ENCODE measurements at regions not wholly inside any gene's neighbourhood (a gene's known extent, or its start where the extent isn't known, plus 50 kb on each side); places are given as distances from the start of the nearest gene placed in this dataset.

- Histone ChIP-seq H3K4me3 (no peak overlapping the region), H3K79me2 (ENCODE audit: control insufficient read depth, insufficient read depth, low read length) (no peaks in the 10 kb centered on the region), H3K9me3 (replicated peaks; ENCODE audit: control insufficient read depth, insufficient read depth, low read length) (peaks cover 3% of the 10 kb centered on the region), H3K4me2 (ENCODE audit: control insufficient read depth, insufficient read depth) (no peak overlapping the region), H3K9ac (ENCODE audit: control insufficient read depth, insufficient read depth, low read length) (no peak overlapping the region), H2AFZ (ENCODE audit: control insufficient read depth, low read depth, low read length) (no peak overlapping the region), H3K36me3 (ENCODE audit: control insufficient read depth in 2 of 2, insufficient read depth in 2 of 2, low read length in 1 of 2) (no peaks in the 10 kb centered on the region), H3K27me3 (replicated peaks in 1 of 2; ENCODE audit: control insufficient read depth in 2 of 2, insufficient read depth in 2 of 2, low read length in 1 of 2) (no peaks in the 10 kb centered on the region), H4K20me1 (ENCODE audit: control insufficient read depth, insufficient read depth) (no peaks in the 10 kb centered on the region), H3K4me1 (ENCODE audit: control insufficient read depth, insufficient read depth, low read length) (peaks cover 15% of the 10 kb centered on the region), H3K27ac (ENCODE audit: control insufficient read depth, insufficient read depth) (no peak overlapping the region)
- WGBS (ENCODE audit: insufficient coverage, insufficient replicate concordance, low lambda C conversion rate, missing lambda C conversion rate) = 93% methylated on average over 4 of the region's 4 CpGs
- FAIRE-seq (no peak), ATAC-seq (no peak), DNase-seq (ENCODE audit: low read depth, low spot score) (no peak)
- RAD21 ChIA-PET (ENCODE audit: unreplicated experiment) = interaction anchor here (1.3 to 3.6 kb wide), 3 partner anchors 28 to 62 kb away, joined by 4 to 19 read pairs (median 6); no protein-coding TSS in a partner anchor
- intact Hi-C loops (cut with micrococcal nuclease; ENCODE audit: unreplicated experiment) (no loop called here), in situ Hi-C loops (cut with MboI) (loop anchor here (25.0 kb wide), 1 partner anchor 1813 kb away; no protein-coding TSS in a partner anchor)
- no TSS peak for BruUV-seq (replicated peaks)
- SMC1A ChIA-PET (ENCODE audit: uncharacterized antibody, unreplicated experiment) = interaction anchor here (0.7 to 6.7 kb wide), 11 partner anchors 9 to 248 kb away, joined by 3 to 48 read pairs (median 6); no protein-coding TSS in a partner anchor
- POLR2A ChIA-PET = interaction anchor here (1.0 kb wide), 1 partner anchor 13 kb away, joined by 4 read pairs; no protein-coding TSS in a partner anchor
- TF ChIP-seq BACH1 (IDR thresholded peaks at IDR 0.05; ENCODE audit: borderline replicate concordance) (no peak), SUZ12 (IDR thresholded peaks at IDR 0.05; ENCODE audit: unreplicated experiment) (no peak), GABPA (IDR thresholded peaks at IDR 0.05; ENCODE audit: low read depth) (no peak), SMAD1 (IDR thresholded peaks at IDR 0.05; ENCODE audit: low read depth, partially characterized antibody) (no peak), BHLHE40 (IDR thresholded peaks at IDR 0.05; ENCODE audit: borderline replicate concordance in 1 of 2, low read depth in 2 of 2, low read length in 1 of 2) (no peak)
- CTCF ChIA-PET = no interaction called here
Measured at GRCh38 chr5:124948754-124949275, 202.4 kb upstream of the ZNF608 start.

GRCh38 chr5:124949862-124950261 is 203.4 kb upstream of the ZNF608 start:
- 97% methylated on average over 4 of the region's 4 CpGs for WGBS (ENCODE audit: insufficient coverage, insufficient replicate concordance, low lambda C conversion rate, missing lambda C conversion rate)
- Histone ChIP-seq H3K9me3 (replicated peaks; ENCODE audit: control insufficient read depth, insufficient read depth, low read length) (peaks cover 3% of the 10 kb centered on the region), H3K27ac (ENCODE audit: control insufficient read depth, insufficient read depth) (no peak overlapping the region), H3K36me3 (ENCODE audit: control insufficient read depth in 2 of 2, insufficient read depth in 2 of 2, low read length in 1 of 2) (no peaks in the 10 kb centered on the region), H3K4me1 (ENCODE audit: control insufficient read depth, insufficient read depth, low read length) (peaks cover 15% of the 10 kb centered on the region), H3K4me3 (no peak overlapping the region), H4K20me1 (ENCODE audit: control insufficient read depth, insufficient read depth) (no peaks in the 10 kb centered on the region), H3K4me2 (ENCODE audit: control insufficient read depth, insufficient read depth) (no peak overlapping the region), H3K27me3 (replicated peaks in 1 of 2; ENCODE audit: control insufficient read depth in 2 of 2, insufficient read depth in 2 of 2, low read length in 1 of 2) (no peaks in the 10 kb centered on the region), H3K9ac (ENCODE audit: control insufficient read depth, insufficient read depth, low read length) (no peak overlapping the region), H3K79me2 (ENCODE audit: control insufficient read depth, insufficient read depth, low read length) (no peaks in the 10 kb centered on the region), H2AFZ (ENCODE audit: control insufficient read depth, low read depth, low read length) (no peak overlapping the region)
- intact Hi-C loops (cut with micrococcal nuclease; ENCODE audit: unreplicated experiment) = loop anchor here (5.0 kb wide), 1 partner anchor 43 kb away; no protein-coding TSS in a partner anchor
- no TSS peak for BruUV-seq (replicated peaks)
- ATAC-seq (no peak), DNase-seq (ENCODE audit: low read depth, low spot score) (no peak), FAIRE-seq (no peak)
- in situ Hi-C loops (cut with MboI) = loop anchor here (25.0 kb wide), 1 partner anchor 1812 kb away; no protein-coding TSS in a partner anchor
- ChIA-PET POLR2A (interaction anchor here (2.9 kb wide), 1 partner anchor 56 kb away, joined by 9 read pairs; no protein-coding TSS in a partner anchor), CTCF (interaction anchor here (0.7 kb wide), 1 partner anchor 45 kb away, joined by 3 read pairs; no protein-coding TSS in a partner anchor), RAD21 (ENCODE audit: unreplicated experiment) (interaction anchor here (1.3 to 3.6 kb wide), 4 partner anchors 14 to 61 kb away, joined by 4 to 19 read pairs (median 8); no protein-coding TSS in a partner anchor), SMC1A (ENCODE audit: uncharacterized antibody, unreplicated experiment) (interaction anchor here (0.7 to 6.7 kb wide), 19 partner anchors 10 to 220 kb away, joined by 3 to 48 read pairs (median 4); no protein-coding TSS in a partner anchor)
- TF ChIP-seq SMC3 (IDR thresholded peaks at IDR 0.05; ENCODE audit: borderline replicate concordance, low read length) (no peak), GATAD2B (conservative IDR thresholded peaks at IDR 0.05; ENCODE audit: low read depth) (no peak), USF1 (IDR thresholded peaks at IDR 0.05; ENCODE audit: borderline replicate concordance, extremely low read length, insufficient read depth, low read depth, low read length) (no peak), ZNF687 (IDR thresholded peaks at IDR 0.05) (no peak), SIN3A (IDR thresholded peaks at IDR 0.05; ENCODE audit: low read depth, low read length) (no peak)

Data from GM12878 (cell line).